SU-DHL-6 (cell line): ENCODE measurements at regions not wholly inside any gene's neighbourhood (a gene's known extent, or its start where the extent isn't known, plus 50 kb on each side); places are given as distances from the start of the nearest gene placed in this dataset.
"Not testable (repeated sequence)": the region's sequence is repeated elsewhere in the genome, so short reads cannot be mapped to it uniquely, and the experiment has no call there.

Source experiments
- H2AFZ ChIP-seq: fragments of 200-600 bp; sonication (generic); 2 replicates; pipeline ENCODE4 v1.6.1; 2014; ENCODE audit warnings: low read depth, mild to moderate bottlenecking, moderate library complexity, mixed read lengths, antibody characterized with exemption, low read length; ENCODE audit not compliant: severe bottlenecking
- H3F3A ChIP-seq: fragments of 200-600 bp; shearing (Covaris generic); 2 replicates; pipeline ENCODE4 v1.6.0; 2016; ENCODE audit warnings: antibody characterized with exemption, mild to moderate bottlenecking; ENCODE audit not compliant: insufficient read depth
- H3K27ac ChIP-seq: fragments of 200-600 bp; sonication (generic); 2 replicates; pipeline ENCODE4 v1.5.1; 2016; ENCODE audit warnings: low read depth, mild to moderate bottlenecking, low read length, moderate library complexity, mixed read lengths
- H3K27me3 ChIP-seq: fragments of 200-600 bp; sonication (generic), shearing (Covaris generic); 2 replicates; pipeline ENCODE4 v1.6.0; 2014; ENCODE audit warnings: mild to moderate bottlenecking, low read length
- H3K36me3 ChIP-seq: fragments of 200-600 bp; sonication (generic); 2 replicates; pipeline ENCODE4 v1.6.1; 2014; ENCODE audit warnings: mild to moderate bottlenecking, low read length, mixed read lengths
- H3K4me2 ChIP-seq: fragments of 300-600, 200-600 bp; shearing (Covaris generic), sonication (generic); 2 replicates; pipeline ENCODE4 v1.6.0; 2014; ENCODE audit warnings: low read length, low read depth, mild to moderate bottlenecking; ENCODE audit not compliant: poor library complexity, severe bottlenecking
- H3K4me3 ChIP-seq: fragments of 200-600 bp; sonication (generic); 2 replicates; pipeline ENCODE4 v1.5.1; 2014; ENCODE audit warnings: antibody characterized with exemption, low read length, mild to moderate bottlenecking, mixed read lengths; ENCODE audit not compliant: insufficient read depth, poor library complexity, severe bottlenecking
- H3K79me2 ChIP-seq: fragments of 200-600 bp; sonication (generic); 2 replicates; pipeline ENCODE4 v1.6.1; 2014; ENCODE audit warnings: mild to moderate bottlenecking, low read length, moderate library complexity; ENCODE audit not compliant: insufficient read depth
- H3K9ac ChIP-seq: fragments of 200-600 bp; sonication (generic); 2 replicates; pipeline ENCODE4 v1.7.0; 2014; ENCODE audit warnings: mild to moderate bottlenecking, low read length
- H3K9me2 ChIP-seq: fragments of 200-600 bp; sonication (generic); replicated peaks from 2 replicates; pipeline ENCODE4 v1.6.1; 2014; ENCODE audit warnings: low read length; ENCODE audit not compliant: insufficient read depth
- H3K9me3 ChIP-seq: fragments of 200-600 bp; sonication (generic); 2 replicates; pipeline ENCODE4 v1.6.1; 2014; ENCODE audit warnings: low read length, mixed read lengths; ENCODE audit not compliant: insufficient read depth
- H4K20me1 ChIP-seq: fragments of 200-600 bp; sonication (generic); 2 replicates; pipeline ENCODE4 v1.6.1; 2014; ENCODE audit warnings: low read depth, mild to moderate bottlenecking, antibody characterized with exemption, low read length, moderate library complexity, mixed read lengths
- EZH2phosphoT487 ChIP-seq: fragments of 200-600 bp; sonication (generic), shearing (Covaris generic); conservative IDR thresholded peaks from 2 replicates; pipeline ENCODE4 v1.6.1; 2018; ENCODE audit warnings: mild to moderate bottlenecking, antibody characterized with exemption, low read length, moderate library complexity, mixed read lengths
- TF ChIP-seq, protein P1 (sequence below): fragments of 200-600 bp; sonication (generic); IDR thresholded peaks from one replicate; pipeline ENCODE4 v1.5.1; 2017; ENCODE audit warnings: antibody characterized with exemption, mild to moderate bottlenecking, low read length, moderate library complexity; ENCODE audit not compliant: insufficient read depth, poor library complexity, severe bottlenecking

DNA sequence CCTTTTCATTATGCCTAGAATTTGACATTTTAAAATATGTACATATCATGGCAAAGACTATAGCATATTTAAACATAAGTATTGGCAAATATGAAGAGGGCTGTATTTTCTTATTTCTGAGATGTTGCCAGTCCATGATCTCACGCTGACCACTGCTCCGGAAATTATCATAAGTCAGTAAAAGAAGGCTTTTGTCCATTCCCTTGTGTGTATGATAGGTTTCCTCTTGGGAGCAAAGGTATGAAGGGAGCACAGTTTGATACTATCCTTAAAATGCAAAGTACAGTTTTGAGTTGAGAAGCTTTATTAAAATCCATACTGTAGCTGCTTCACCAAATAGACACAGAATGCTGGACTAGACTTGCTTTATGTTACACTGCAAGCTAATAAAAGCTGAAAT lies 52.6 kb upstream of the AGA start:
- no peak overlapping the region for H2AFZ ChIP-seq
- no peaks in the 10 kb centered on the region for H4K20me1 ChIP-seq
- no peaks in the 10 kb centered on the region for H3K79me2 ChIP-seq
- no peak overlapping the region for H3K27ac ChIP-seq
- H3F3A ChIP-seq: no peaks in the 10 kb centered on the region
- H3K9me3 ChIP-seq: no peaks in the 10 kb centered on the region
- H3K27me3 ChIP-seq: no peaks in the 10 kb centered on the region
- TF ChIP-seq EZH2phosphoT487: no peak
- TF ChIP-seq, protein P1, sequence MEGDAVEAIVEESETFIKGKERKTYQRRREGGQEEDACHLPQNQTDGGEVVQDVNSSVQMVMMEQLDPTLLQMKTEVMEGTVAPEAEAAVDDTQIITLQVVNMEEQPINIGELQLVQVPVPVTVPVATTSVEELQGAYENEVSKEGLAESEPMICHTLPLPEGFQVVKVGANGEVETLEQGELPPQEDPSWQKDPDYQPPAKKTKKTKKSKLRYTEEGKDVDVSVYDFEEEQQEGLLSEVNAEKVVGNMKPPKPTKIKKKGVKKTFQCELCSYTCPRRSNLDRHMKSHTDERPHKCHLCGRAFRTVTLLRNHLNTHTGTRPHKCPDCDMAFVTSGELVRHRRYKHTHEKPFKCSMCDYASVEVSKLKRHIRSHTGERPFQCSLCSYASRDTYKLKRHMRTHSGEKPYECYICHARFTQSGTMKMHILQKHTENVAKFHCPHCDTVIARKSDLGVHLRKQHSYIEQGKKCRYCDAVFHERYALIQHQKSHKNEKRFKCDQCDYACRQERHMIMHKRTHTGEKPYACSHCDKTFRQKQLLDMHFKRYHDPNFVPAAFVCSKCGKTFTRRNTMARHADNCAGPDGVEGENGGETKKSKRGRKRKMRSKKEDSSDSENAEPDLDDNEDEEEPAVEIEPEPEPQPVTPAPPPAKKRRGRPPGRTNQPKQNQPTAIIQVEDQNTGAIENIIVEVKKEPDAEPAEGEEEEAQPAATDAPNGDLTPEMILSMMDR: no peak
- H3K4me2 ChIP-seq: no peak overlapping the region
- H3K36me3 ChIP-seq: no peaks in the 10 kb centered on the region
- H3K4me3 ChIP-seq: no peak overlapping the region
- no peak overlapping the region for H3K9ac ChIP-seq
- no peaks in the 10 kb centered on the region for H3K9me2 ChIP-seq

DNA sequence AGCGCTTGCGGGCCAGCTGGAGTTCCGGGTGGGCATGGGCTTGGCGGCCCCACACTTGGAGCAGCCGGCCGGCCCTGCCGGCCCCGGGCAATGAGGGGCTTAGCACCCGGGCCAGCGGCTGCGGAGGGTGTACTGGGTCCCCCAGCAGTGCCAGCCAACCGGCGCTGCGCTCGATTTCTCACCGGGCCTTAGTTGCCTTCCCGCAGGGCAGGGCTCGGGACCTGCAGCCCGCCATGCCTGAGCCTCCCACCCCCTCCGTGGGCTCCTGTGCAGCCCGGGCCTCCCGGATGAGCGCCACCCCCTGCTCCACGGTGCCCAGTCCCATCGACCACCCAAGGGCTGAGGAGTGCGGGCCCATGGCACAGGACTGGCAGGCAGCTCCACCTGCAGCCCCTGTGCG lies 53.4 kb upstream of the AGA start:
- not testable (repeated sequence) for H3K4me3 ChIP-seq, H3K4me2 ChIP-seq, H3K27ac ChIP-seq, H2AFZ ChIP-seq, H3K79me2 ChIP-seq, H3F3A ChIP-seq, H3K9me3 ChIP-seq, H3K27me3 ChIP-seq, H3K36me3 ChIP-seq, H3K9me2 ChIP-seq, H3K9ac ChIP-seq, H4K20me1 ChIP-seq

DNA sequence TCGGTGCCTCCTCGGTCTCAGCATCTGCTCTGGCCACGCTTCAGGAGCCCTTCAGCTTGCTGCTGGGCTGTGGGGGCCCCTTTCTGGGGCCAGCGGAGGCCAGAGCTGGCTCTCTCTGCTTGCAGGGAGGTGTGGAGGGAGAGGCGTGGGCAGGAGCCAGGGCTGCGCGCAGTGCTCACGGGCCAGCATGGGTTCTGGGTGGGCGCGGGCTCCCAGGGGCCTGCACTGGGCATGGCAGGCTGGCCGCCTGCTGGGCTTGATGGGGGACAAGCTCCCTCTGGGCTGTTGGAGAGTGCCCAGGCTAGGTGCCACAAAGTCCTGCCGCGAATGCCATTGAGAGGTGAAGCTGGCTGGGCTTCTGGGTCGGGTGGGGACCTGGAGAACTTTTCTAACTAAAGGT lies 57.3 kb upstream of the AGA start:
- no peaks in the 10 kb centered on the region for H3K9me3 ChIP-seq
- H3K4me3 ChIP-seq: no peak overlapping the region
- H3K27ac ChIP-seq: no peak overlapping the region
- no peak overlapping the region for H3K9ac ChIP-seq
- H3F3A ChIP-seq: no peaks in the 10 kb centered on the region
- H4K20me1 ChIP-seq: no peaks in the 10 kb centered on the region
- H3K36me3 ChIP-seq: no peaks in the 10 kb centered on the region
- H3K9me2 ChIP-seq: no peaks in the 10 kb centered on the region
- no peaks in the 10 kb centered on the region for H3K79me2 ChIP-seq
- no peak overlapping the region for H2AFZ ChIP-seq
- no peak overlapping the region for H3K4me2 ChIP-seq
- no peak for TF ChIP-seq EZH2phosphoT487
- TF ChIP-seq, protein P1: no peak
- no peaks in the 10 kb centered on the region for H3K27me3 ChIP-seq

DNA sequence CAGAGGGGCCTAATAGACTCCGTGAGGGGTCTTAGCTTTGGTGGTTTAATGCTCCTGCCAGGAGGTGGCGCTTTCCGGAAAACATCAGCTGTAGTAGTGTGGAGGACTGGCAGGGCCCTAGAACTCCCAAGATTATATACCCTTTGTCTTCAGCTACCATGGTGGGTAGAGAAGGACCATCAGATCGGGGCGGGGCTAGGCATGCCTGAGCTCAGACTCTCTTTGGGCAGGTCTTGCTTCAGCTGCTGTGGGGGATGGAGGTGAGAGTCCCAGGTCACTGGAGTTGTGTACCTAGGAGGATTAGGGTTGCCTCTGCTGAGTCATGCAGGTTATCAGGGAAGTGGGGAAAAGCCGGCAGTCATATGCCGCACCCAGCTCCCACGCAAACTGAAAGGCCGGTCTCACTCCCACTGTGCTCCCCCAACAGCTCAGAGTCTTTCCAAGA lies 63.0 kb upstream of the AGA start:
- Histone ChIP-seq H3K4me3 (no peak overlapping the region), H2AFZ (no peak overlapping the region), H4K20me1 (no peaks in the 10 kb centered on the region), H3K36me3 (no peaks in the 10 kb centered on the region), H3K9ac (no peak overlapping the region), H3K9me3 (no peaks in the 10 kb centered on the region), H3K79me2 (no peaks in the 10 kb centered on the region), H3F3A (no peaks in the 10 kb centered on the region), H3K9me2 (no peaks in the 10 kb centered on the region), H3K27me3 (no peaks in the 10 kb centered on the region), H3K4me2 (no peak overlapping the region), H3K27ac (no peak overlapping the region)
- no peak for TF ChIP-seq EZH2phosphoT487
- TF ChIP-seq, protein P1: no peak
